A549 (cell line): ENCODE measurements at regions not wholly inside any gene's neighbourhood (a gene's known extent, or its start where the extent isn't known, plus 50 kb on each side); places are given as distances from the start of the nearest gene placed in this dataset.

Experiments
- ATAC-seq, 2 experiments: fragments of 200-7000 bp in 1 of 2; fragments of >200 bp in 1 of 2; cut with Nextera tagmentation in 1 of 2; cut with Tn5 transposase in 1 of 2; 3 replicates each; pipeline versions ENCODE4 v1.8.0 to v1.9.1; 2018 to 2020; ENCODE audit warnings: mild to moderate bottlenecking in 1 of 2, moderate library complexity in 1 of 2
- CTCF ChIA-PET: fragments of 300-600 bp; sonication (Branson Sonifier 250); formaldehyde crosslinking; extraction: SDS; loops from one replicate; lab custom pipeline; 2021; ENCODE audit warnings: antibody characterized with exemption, inconsistent platforms; lab: Yijun Ruan, JAX
- POLR2A ChIA-PET: fragments of 350-600 bp; formaldehyde crosslinking; extraction: SDS; loops from one replicate; lab custom pipeline; 2021; ENCODE audit warnings: antibody characterized with exemption, inconsistent platforms; lab: Yijun Ruan, JAX
- DNase-seq, 2 experiments: peaks; one replicate each; pipeline versions ENCODE4 v3.0.0 to v3.0.0-alpha.2; 2011 to 2016; ENCODE audit warnings: low read depth in 1 of 2, low spot score in 1 of 2
- FAIRE-seq: peaks from 2 replicates; lab custom pipeline; 2011; peaks lifted over from hg19 to GRCh38; lab: Jason Lieb, UNC
- H3K27ac ChIP-seq, 2 experiments: fragments of >200 bp; sonication (Bioruptor Twin); formaldehyde crosslinking; 3 replicates each; pipeline ENCODE4 v1.5.1; 2016 to 2017
- H3K4me1 ChIP-seq: fragments of >200 bp; sonication (Bioruptor Twin); formaldehyde crosslinking; 3 replicates; pipeline ENCODE4 v1.6.1; 2016
- H3K4me2 ChIP-seq: fragments of >200 bp; sonication (Bioruptor Twin); formaldehyde crosslinking; 3 replicates; pipeline ENCODE4 v1.6.1; 2016
- H3K4me3 ChIP-seq: fragments of >200 bp; sonication (Bioruptor Twin); formaldehyde crosslinking; 3 replicates; pipeline ENCODE4 v1.5.1; 2016
- H3K9me3 ChIP-seq: fragments of >200 bp; sonication (Bioruptor Twin); formaldehyde crosslinking; 3 replicates; pipeline ENCODE4 v1.6.1; 2016
- ATOH8 ChIP-seq: fragments of 250-450 bp; sonication (Bioruptor Pico); IDR thresholded peaks from 2 replicates; pipeline ENCODE4 v1.5.0; 2020; ENCODE audit warnings: low read depth, mild to moderate bottlenecking, moderate library complexity
- BHLHE40 ChIP-seq: IDR thresholded peaks from 2 replicates; pipeline ENCODE4 v1.6.1; 2012; ENCODE audit warnings: low read depth, low read length, inconsistent platforms
- CBX2 ChIP-seq: fragments of 200-600 bp; sonication (generic); IDR thresholded peaks from 2 replicates; pipeline ENCODE4 v1.6.1; 2016; ENCODE audit warnings: low read depth, mild to moderate bottlenecking, borderline replicate concordance
- CBX8 ChIP-seq: fragments of 200-600 bp; sonication (generic); IDR thresholded peaks from 2 replicates; pipeline ENCODE4 v1.6.1; 2016
- CEBPB ChIP-seq, 2 experiments: fragments of >200 bp in 1 of 2; sonication (Bioruptor Twin) in 1 of 2; formaldehyde crosslinking in 1 of 2; IDR thresholded peaks; 2 replicates each; pipeline ENCODE4 v1.6.1; 2012 to 2016
- CHD4 ChIP-seq: fragments of 200-600 bp; sonication (generic); IDR thresholded peaks from 2 replicates; pipeline ENCODE4 v1.6.1; 2016; ENCODE audit warnings: antibody characterized with exemption, mild to moderate bottlenecking, borderline replicate concordance
- CTCF ChIP-seq: fragments of >200 bp; sonication (Bioruptor Twin); formaldehyde crosslinking; IDR thresholded peaks from 3 replicates; pipeline ENCODE4 v1.5.1; 2016
- EHF ChIP-seq: fragments of 250-450 bp; sonication (Bioruptor Pico); IDR thresholded peaks from 2 replicates; pipeline ENCODE4 v1.5.0; 2020; ENCODE audit warnings: mild to moderate bottlenecking
- FOSB ChIP-seq: fragments of 250-450 bp; sonication (Bioruptor Pico); IDR thresholded peaks from 2 replicates; pipeline ENCODE4 v1.5.0; 2020; ENCODE audit warnings: mild to moderate bottlenecking, moderate library complexity
- HOXA7 ChIP-seq: fragments of 250-450 bp; sonication (Bioruptor Pico); IDR thresholded peaks from 2 replicates; pipeline ENCODE4 v1.5.0; 2020; ENCODE audit warnings: mild to moderate bottlenecking, moderate library complexity
- HOXB5 ChIP-seq: fragments of 250-450 bp; sonication (Bioruptor Pico); IDR thresholded peaks from 2 replicates; pipeline ENCODE4 v1.5.0; 2020; ENCODE audit warnings: mild to moderate bottlenecking, moderate library complexity
- JUN ChIP-seq, 2 experiments: fragments of >200 bp; sonication (Bioruptor Twin); formaldehyde crosslinking; IDR thresholded peaks; 2 replicates in 1 of 2; 3 replicates in 1 of 2; pipeline ENCODE4 v1.6.1; 2016 to 2017
- KDM1A ChIP-seq: fragments of 200-600 bp; sonication (generic); IDR thresholded peaks from 2 replicates; pipeline ENCODE4 v1.6.1; 2016; ENCODE audit warnings: low read depth, mild to moderate bottlenecking
- KDM5A ChIP-seq: fragments of 200-600 bp; sonication (generic); IDR thresholded peaks from 2 replicates; pipeline ENCODE4 v1.6.1; 2016; ENCODE audit warnings: antibody characterized with exemption, mild to moderate bottlenecking
- MAZ ChIP-seq: fragments of 150-350 bp; IDR thresholded peaks from 2 replicates; pipeline ENCODE4 v1.6.1; 2014; ENCODE audit warnings: antibody characterized with exemption, low read depth, low read length, borderline replicate concordance
- MYC ChIP-seq: IDR thresholded peaks from 2 replicates; pipeline ENCODE4 v1.6.1; 2012; ENCODE audit warnings: mild to moderate bottlenecking, inconsistent platforms, low read length, improper control_type of control experiment, borderline replicate concordance
- NPAS2 ChIP-seq: fragments of 250-450 bp; sonication (Bioruptor Pico); IDR thresholded peaks from 2 replicates; pipeline ENCODE4 v1.8.0; 2022; ENCODE audit warnings: mild to moderate bottlenecking, moderate library complexity, borderline replicate concordance
- POLR2A ChIP-seq: IDR thresholded peaks from 2 replicates; pipeline ENCODE4 v1.6.1; 2012; ENCODE audit warnings: mild to moderate bottlenecking, low read length
- RARB ChIP-seq: fragments of 250-450 bp; sonication (Bioruptor Pico); IDR thresholded peaks from 2 replicates; pipeline ENCODE4 v1.8.0; 2021; ENCODE audit warnings: mild to moderate bottlenecking, moderate library complexity
- RCOR1 ChIP-seq: fragments of 150-350 bp; IDR thresholded peaks from 2 replicates; pipeline ENCODE4 v1.6.1; 2014; ENCODE audit warnings: antibody characterized with exemption, low read length, low read depth
- RFX5 ChIP-seq: fragments of 450-650 bp; IDR thresholded peaks from 2 replicates; pipeline ENCODE4 v1.7.1; 2014; ENCODE audit warnings: antibody characterized with exemption, mild to moderate bottlenecking, moderate library complexity
- SMC3 ChIP-seq: fragments of >200 bp; sonication (Bioruptor Twin); formaldehyde crosslinking; IDR thresholded peaks from 3 replicates; pipeline ENCODE4 v1.6.1; 2018; ENCODE audit warnings: inconsistent platforms
- ZC3H11A ChIP-seq: fragments of 450-650 bp; IDR thresholded peaks from 2 replicates; pipeline ENCODE4 v1.6.1; 2014; ENCODE audit warnings: antibody characterized with exemption, mild to moderate bottlenecking
- ZFP36 ChIP-seq: fragments of 450-650 bp; IDR thresholded peaks from 2 replicates; pipeline ENCODE4 v1.6.1; 2014; ENCODE audit warnings: borderline replicate concordance; ENCODE audit not compliant: partially characterized antibody
- WGBS: methylation state at CpG from one replicate; pipeline ENCODE4 v1.1.6; 2017; ENCODE audit errors: missing lambda C conversion rate; 5-methylcytosine and 5-hydroxymethylcytosine counted together
- TF ChIP-seq, protein P1 (sequence below): fragments of 450-650 bp; IDR thresholded peaks from 2 replicates; pipeline ENCODE4 v1.6.1; 2014; ENCODE audit warnings: antibody characterized with exemption

DNA sequence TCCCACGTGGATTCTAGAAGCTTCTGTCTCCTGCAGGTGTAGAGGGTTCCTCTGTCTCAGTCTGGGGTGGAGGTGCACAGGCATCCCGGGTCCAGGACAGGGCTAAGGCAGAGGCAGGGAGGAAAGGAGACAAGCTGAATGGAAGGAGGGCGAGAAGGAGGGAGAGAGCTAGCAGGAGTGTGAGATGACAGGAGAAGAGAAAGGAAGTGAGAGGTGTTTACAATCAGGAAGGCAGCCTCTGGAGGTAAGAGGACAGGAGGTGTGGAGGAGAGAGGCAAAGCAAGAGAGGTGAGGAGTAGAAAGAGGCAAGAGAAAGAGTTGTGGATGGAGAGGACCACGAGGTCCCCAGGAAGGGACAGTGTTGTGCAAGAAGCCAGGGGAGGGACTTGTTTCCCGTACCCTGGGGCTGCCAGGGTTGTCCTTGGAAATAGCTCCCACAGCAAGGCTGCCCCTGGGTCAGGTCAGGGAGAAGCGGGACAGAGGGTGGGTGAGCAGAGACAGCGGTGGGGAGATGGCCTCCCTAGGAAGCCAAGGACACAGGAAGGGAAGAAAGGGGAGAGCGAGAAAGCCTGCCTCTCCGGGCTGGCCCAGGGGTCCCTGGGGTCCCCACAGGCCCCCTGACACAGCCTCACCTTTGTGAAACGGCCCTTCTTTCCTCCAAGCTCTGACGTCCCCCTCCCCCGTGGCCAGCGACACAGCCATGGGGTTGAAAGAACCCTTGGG lies 136.9 kb downstream of the CYP26B1 start:
- H3K27ac ChIP-seq: no peak overlapping the region
- POLR2A ChIA-PET: no interaction called here
- no peaks in the 10 kb centered on the region for H3K9me3 ChIP-seq
- TF ChIP-seq HOXA7 (no peak), MAZ (no peak), CEBPB (IDR thresholded peaks at IDR 0.05) (0 out of 4 replicates have a peak, but pooled peaks of 1 of the 2 experiments have one; percentile 10), NPAS2 (CRISPR knock-in tag) (no peak)
- H3K4me1 ChIP-seq: no peaks in the 10 kb centered on the region
- no peak overlapping the region for H3K4me3 ChIP-seq
- FAIRE-seq (no peak), ATAC-seq (no peak), DNase-seq (no peak)
- CTCF ChIA-PET: interaction anchor here (2.3 kb wide), 1 partner anchor 140 kb away, joined by 7 read pairs; no protein-coding TSS in a partner anchor
- H3K4me2 ChIP-seq: no peak overlapping the region
- 52% methylated on average over 13 of the region's 13 CpGs for WGBS

GRCh38 chr2:72008608-72009007 lies 139.1 kb downstream of the CYP26B1 start:
- Histone ChIP-seq H3K27ac (no peak overlapping the region), H3K9me3 (no peaks in the 10 kb centered on the region), H3K4me1 (no peaks in the 10 kb centered on the region), H3K4me3 (no peak overlapping the region), H3K4me2 (no peak overlapping the region)
- TF ChIP-seq ATOH8: no peak
- TF ChIP-seq FOSB (CRISPR knock-in tag): no peak
- no peak for TF ChIP-seq KDM5A
- TF ChIP-seq NPAS2 (CRISPR knock-in tag): no peak
- no peak for TF ChIP-seq CBX8
- TF ChIP-seq RFX5: no peak
- TF ChIP-seq ZC3H11A: no peak
- no peak for TF ChIP-seq MAZ
- no peak for TF ChIP-seq ZFP36
- TF ChIP-seq JUN (IDR thresholded peaks at IDR 0.05): no peak
- TF ChIP-seq MYC: no peak
- TF ChIP-seq RCOR1: no peak
- TF ChIP-seq HOXB5 (CRISPR knock-in tag): no peak
- TF ChIP-seq CTCF: no peak
- TF ChIP-seq, protein P1, sequence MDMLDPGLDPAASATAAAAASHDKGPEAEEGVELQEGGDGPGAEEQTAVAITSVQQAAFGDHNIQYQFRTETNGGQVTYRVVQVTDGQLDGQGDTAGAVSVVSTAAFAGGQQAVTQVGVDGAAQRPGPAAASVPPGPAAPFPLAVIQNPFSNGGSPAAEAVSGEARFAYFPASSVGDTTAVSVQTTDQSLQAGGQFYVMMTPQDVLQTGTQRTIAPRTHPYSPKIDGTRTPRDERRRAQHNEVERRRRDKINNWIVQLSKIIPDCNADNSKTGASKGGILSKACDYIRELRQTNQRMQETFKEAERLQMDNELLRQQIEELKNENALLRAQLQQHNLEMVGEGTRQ: no peak
- no peak for TF ChIP-seq SMC3
- ChIA-PET POLR2A (no interaction called here), CTCF (interaction anchor here (1.0 kb wide), 2 partner anchors 15 to 142 kb away, joined by 3 read pairs; no protein-coding TSS in a partner anchor)
- DNase-seq: no peak
- no peak for FAIRE-seq
- WGBS: 56% methylated on average over 10 of the region's 10 CpGs
- ATAC-seq: no peak

- CTCF ChIA-PET: interaction anchor here (1.0 kb wide), 1 partner anchor 14 kb away, joined by 3 read pairs; no protein-coding TSS in a partner anchor
- POLR2A ChIA-PET: no interaction called here
- no peak for FAIRE-seq
These were observed 140.3 kb downstream of the CYP26B1 start for GRCh38 chr2:72007402-72007801.

More at GRCh38 chr2:72007402-72007801, 140.3 kb downstream of the CYP26B1 start:
- no peak overlapping the region for H3K4me3 ChIP-seq
- DNase-seq: no peak
- H3K9me3 ChIP-seq: no peaks in the 10 kb centered on the region
- no peaks in the 10 kb centered on the region for H3K4me1 ChIP-seq
- H3K27ac ChIP-seq: no peak overlapping the region
- 66% methylated on average over 9 of the region's 9 CpGs for WGBS
- TF ChIP-seq EHF (CRISPR knock-in tag): no peak
- no peak for TF ChIP-seq JUN (IDR thresholded peaks at IDR 0.05)
- no peak for TF ChIP-seq ZFP36
- TF ChIP-seq, protein P1: no peak
- TF ChIP-seq POLR2A: no peak
- TF ChIP-seq CHD4: no peak
- no peak for TF ChIP-seq KDM1A
- no peak for TF ChIP-seq BHLHE40
- no peak for TF ChIP-seq CBX2
- TF ChIP-seq MAZ: no peak
- no peak for TF ChIP-seq RARB (CRISPR knock-in tag)
- no peak for ATAC-seq
- no peak overlapping the region for H3K4me2 ChIP-seq
